Loucy (cell line): ENCODE measurements at regions not wholly inside any gene's neighbourhood (a gene's known extent, or its start where the extent isn't known, plus 50 kb on each side); places are given as distances from the start of the nearest gene placed in this dataset.

Source experiments
- H2AFZ ChIP-seq: fragments of 200-600 bp; sonication (generic); 2 replicates; pipeline ENCODE4 v1.6.0; 2016; ENCODE audit warnings: antibody characterized with exemption, mild to moderate bottlenecking, low read length, moderate library complexity
- H3F3A ChIP-seq: fragments of 200-600 bp; 2 replicates; pipeline ENCODE4 v1.6.0; 2016; ENCODE audit warnings: antibody characterized with exemption, low read depth, mild to moderate bottlenecking
- H3K27me3 ChIP-seq: fragments of 200-600 bp; sonication (generic); 2 replicates; pipeline ENCODE4 v1.6.1; 2014; ENCODE audit warnings: low read length, mild to moderate bottlenecking; ENCODE audit not compliant: insufficient read depth, poor library complexity, severe bottlenecking
- H3K36me3 ChIP-seq: fragments of 200-600 bp; sonication (generic); 2 replicates; pipeline ENCODE4 v1.6.1; 2016; ENCODE audit warnings: low read length; ENCODE audit not compliant: insufficient read depth
- H3K4me1 ChIP-seq: fragments of 200-600 bp; sonication (generic); 2 replicates; pipeline ENCODE4 v1.5.1; 2014; ENCODE audit warnings: low read length, mild to moderate bottlenecking; ENCODE audit not compliant: insufficient read depth, poor library complexity, severe bottlenecking
- H3K4me2 ChIP-seq: fragments of 200-600 bp; sonication (generic); 2 replicates; pipeline ENCODE4 v1.6.0; 2014; ENCODE audit warnings: antibody characterized with exemption, low read length, low read depth, mild to moderate bottlenecking; ENCODE audit not compliant: poor library complexity, severe bottlenecking
- H3K4me3 ChIP-seq: fragments of 200-600 bp; sonication (generic); 2 replicates; pipeline ENCODE4 v1.5.1; 2014; ENCODE audit warnings: low read length, mild to moderate bottlenecking, mixed read lengths; ENCODE audit not compliant: poor library complexity, severe bottlenecking
- H3K79me2 ChIP-seq: fragments of 200-600 bp; sonication (generic); 2 replicates; pipeline ENCODE4 v1.6.1; 2014; ENCODE audit warnings: low read length; ENCODE audit not compliant: insufficient read depth
- H3K9ac ChIP-seq: fragments of 200-600 bp; sonication (generic); 2 replicates; pipeline ENCODE4 v1.6.0; 2014; ENCODE audit warnings: mild to moderate bottlenecking, low read depth, low read length, moderate library complexity; ENCODE audit not compliant: poor library complexity, severe bottlenecking
- H3K9me2 ChIP-seq: fragments of 200-600 bp; sonication (generic); replicated peaks from 2 replicates; pipeline ENCODE4 v1.6.1; 2016; ENCODE audit warnings: low read depth, low read length, mixed read lengths
- H3K9me3 ChIP-seq: fragments of 200-600 bp; sonication (generic); 2 replicates; pipeline ENCODE4 v1.6.1; 2014; ENCODE audit warnings: mild to moderate bottlenecking, antibody characterized with exemption, low read length, low read depth; ENCODE audit not compliant: insufficient read depth
- H4K20me1 ChIP-seq: fragments of 200-600 bp; sonication (generic); 2 replicates; pipeline ENCODE4 v1.6.0; 2014; ENCODE audit warnings: antibody characterized with exemption, low read length, mild to moderate bottlenecking; ENCODE audit not compliant: insufficient read depth, poor library complexity, severe bottlenecking
- CTCF ChIP-seq: fragments of 200-600 bp; sonication (generic); conservative IDR thresholded peaks from 2 replicates; pipeline ENCODE4 v1.5.1; 2014; ENCODE audit warnings: mild to moderate bottlenecking, antibody characterized with exemption, low read length
- EZH2phosphoT487 ChIP-seq: fragments of 200-600 bp; IDR thresholded peaks from 2 replicates; pipeline ENCODE4 v1.6.1; 2018; ENCODE audit warnings: antibody characterized with exemption, mild to moderate bottlenecking, moderate library complexity, borderline replicate concordance

GRCh38 chr4:108361886-108362285 lies 193.2 kb upstream of the LEF1 start:
- Histone ChIP-seq H3F3A (peaks cover 25% of the 10 kb centered on the region), H3K4me2 (peak overlapping the region; percentile 77), H3K4me1 (peaks cover 73% of the 10 kb centered on the region), H3K36me3 (no peaks in the 10 kb centered on the region), H3K4me3 (peak overlapping the region; percentile 57), H3K9me2 (no peaks in the 10 kb centered on the region), H3K9me3 (no peaks in the 10 kb centered on the region), H3K79me2 (peaks cover 7% of the 10 kb centered on the region), H2AFZ (no peak overlapping the region; the same call in 1 of the 2 replicates), H3K9ac (peak overlapping the region; percentile 83), H3K27me3 (no peaks in the 10 kb centered on the region), H4K20me1 (no peaks in the 10 kb centered on the region)
- TF ChIP-seq EZH2phosphoT487 (no peak), CTCF (no peak)

DNA sequence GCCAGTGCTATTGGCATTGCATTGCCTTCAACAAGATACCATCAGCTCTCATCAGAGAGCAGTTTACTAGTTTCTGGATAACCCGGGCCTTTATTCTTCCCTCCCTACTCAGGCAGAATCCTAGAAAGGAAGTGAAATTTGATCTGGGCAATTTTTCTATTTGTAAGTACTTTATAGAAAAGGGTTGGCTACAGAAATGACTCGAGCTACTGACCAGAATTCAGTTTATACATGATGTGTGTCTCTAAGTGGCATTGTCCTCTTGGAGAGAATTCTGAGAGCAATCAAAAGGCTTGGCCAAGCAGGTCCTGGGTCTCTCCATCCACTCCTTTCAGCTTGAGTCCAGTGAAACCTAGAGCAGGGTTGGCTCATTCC lies 192.7 kb upstream of the LEF1 start:
- Histone ChIP-seq H4K20me1 (no peaks in the 10 kb centered on the region), H3K9me3 (no peaks in the 10 kb centered on the region), H3K9me2 (no peaks in the 10 kb centered on the region), H2AFZ (no peak overlapping the region; the same call in 1 of the 2 replicates), H3K27me3 (no peaks in the 10 kb centered on the region), H3K9ac (peak overlapping the region; percentile 83), H3K4me3 (peak overlapping the region; percentile 57), H3K4me1 (peaks cover 75% of the 10 kb centered on the region), H3K79me2 (peaks cover 12% of the 10 kb centered on the region), H3K4me2 (peak overlapping the region; percentile 77), H3F3A (peaks cover 25% of the 10 kb centered on the region), H3K36me3 (no peaks in the 10 kb centered on the region)
- TF ChIP-seq EZH2phosphoT487 (no peak), CTCF (no peak)

DNA sequence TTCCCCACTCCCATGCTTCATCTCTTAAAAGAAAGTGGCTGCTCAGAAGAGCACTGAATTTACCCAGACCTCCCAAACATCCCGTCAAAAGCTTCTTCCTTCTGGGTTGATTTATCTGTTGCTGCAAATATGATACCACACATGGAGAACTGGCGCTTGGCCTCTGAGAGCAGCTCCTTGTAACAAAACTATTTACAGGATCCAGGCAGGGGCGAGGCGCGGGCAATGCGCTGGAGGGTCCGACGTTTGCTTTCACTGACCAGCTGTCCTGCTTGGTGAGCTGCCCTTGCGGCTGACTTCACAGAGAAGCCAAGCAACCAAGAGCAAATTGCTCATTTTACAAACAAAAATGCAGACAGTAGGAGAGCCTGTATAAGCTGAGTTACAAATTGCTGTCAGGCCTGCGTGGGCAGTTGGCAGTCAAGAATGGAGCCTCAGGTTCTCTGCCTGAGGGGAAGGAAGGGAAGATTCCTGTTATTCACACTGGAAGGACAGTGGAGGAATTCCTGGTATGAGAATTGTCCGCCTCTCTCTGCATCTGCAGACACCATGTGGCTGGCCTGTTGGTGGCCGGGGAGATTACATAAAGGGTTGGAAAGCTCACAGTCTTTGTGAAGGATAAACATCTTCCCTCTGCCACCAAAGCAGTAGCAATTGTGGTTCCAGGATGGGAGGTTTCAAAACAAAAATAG lies 192.2 kb upstream of the LEF1 start:
- Histone ChIP-seq H3K4me1 (peaks cover 76% of the 10 kb centered on the region), H3K9me2 (no peaks in the 10 kb centered on the region), H3F3A (peaks cover 25% of the 10 kb centered on the region), H3K4me2 (peak overlapping the region; percentile 77), H2AFZ (no peak overlapping the region), H3K9me3 (no peaks in the 10 kb centered on the region), H3K36me3 (no peaks in the 10 kb centered on the region), H4K20me1 (no peaks in the 10 kb centered on the region), H3K9ac (peak overlapping the region; percentile 83), H3K79me2 (peaks cover 12% of the 10 kb centered on the region), H3K27me3 (no peaks in the 10 kb centered on the region), H3K4me3 (peak overlapping the region; percentile 57)
- TF ChIP-seq EZH2phosphoT487 (no peak), CTCF (no peak)
